ENCODE measurements at regions not wholly inside any gene's neighbourhood (a gene's known extent, or its start where the extent isn't known, plus 50 kb on each side); places are given as distances from the start of the nearest gene placed in this dataset.

- TF ChIP-seq CTBP1 (IDR thresholded peaks at IDR 0.05; ENCODE audit: borderline replicate concordance): no peak
- TF ChIP-seq FOXA1 (IDR thresholded peaks at IDR 0.05): no peak
- TF ChIP-seq FOXK2 (IDR thresholded peaks at IDR 0.05): no peak
- TF ChIP-seq PKNOX1 (IDR thresholded peaks at IDR 0.05): no peak
- no peak for DNase-seq (ENCODE audit: extremely low spot score)
- ChIA-PET CTCF (no interaction called here), POLR2A (no interaction called here)
Measured at GRCh38 chrX:44698357-44698756, 145.5 kb upstream of the DUSP21 start.

DNA sequence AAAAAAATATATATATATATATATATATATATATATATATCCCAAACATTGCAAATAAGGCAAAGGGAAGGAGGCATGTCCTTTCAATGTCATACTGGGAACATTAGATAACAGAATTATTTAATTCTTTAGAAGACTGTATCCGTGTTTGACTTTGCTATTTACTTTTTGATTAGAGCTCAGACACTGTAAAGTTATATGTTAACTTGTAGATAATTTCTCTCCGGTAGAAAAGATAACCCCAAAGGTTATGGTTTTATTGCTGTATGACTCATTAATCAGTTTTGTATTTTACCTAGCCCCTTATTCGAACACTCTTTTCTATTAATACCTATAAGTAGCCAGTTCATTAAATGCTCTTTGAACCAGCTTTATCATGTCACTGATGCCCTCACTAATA lies 150.6 kb upstream of the DUSP21 start:
- CTCF ChIA-PET: no interaction called here
- POLR2A ChIA-PET: no interaction called here
- no peak for DNase-seq (ENCODE audit: extremely low spot score)
- TF ChIP-seq ARNT (IDR thresholded peaks at IDR 0.05) (no peak), LEF1 (IDR thresholded peaks at IDR 0.05; ENCODE audit: borderline replicate concordance) (no peak), SUZ12 (IDR thresholded peaks at IDR 0.05) (no peak), L3MBTL2 (conservative IDR thresholded peaks at IDR 0.05) (no peak), ELF4 (IDR thresholded peaks at IDR 0.05) (no peak), FOXM1 (IDR thresholded peaks at IDR 0.05; ENCODE audit: borderline replicate concordance) (no peak), ZNF384 (IDR thresholded peaks at IDR 0.05) (no peak), FOXK2 (IDR thresholded peaks at IDR 0.05) (no peak), BHLHE40 (IDR thresholded peaks at IDR 0.05; ENCODE audit: borderline replicate concordance) (no peak), TARDBP (IDR thresholded peaks at IDR 0.05) (no peak), SP1 (IDR thresholded peaks at IDR 0.05) (no peak), CTBP1 (IDR thresholded peaks at IDR 0.05; ENCODE audit: borderline replicate concordance) (no peak), PKNOX1 (IDR thresholded peaks at IDR 0.05) (no peak), NFRKB (IDR thresholded peaks at IDR 0.05) (no peak), FOXA1 (IDR thresholded peaks at IDR 0.05) (no peak)

DNA sequence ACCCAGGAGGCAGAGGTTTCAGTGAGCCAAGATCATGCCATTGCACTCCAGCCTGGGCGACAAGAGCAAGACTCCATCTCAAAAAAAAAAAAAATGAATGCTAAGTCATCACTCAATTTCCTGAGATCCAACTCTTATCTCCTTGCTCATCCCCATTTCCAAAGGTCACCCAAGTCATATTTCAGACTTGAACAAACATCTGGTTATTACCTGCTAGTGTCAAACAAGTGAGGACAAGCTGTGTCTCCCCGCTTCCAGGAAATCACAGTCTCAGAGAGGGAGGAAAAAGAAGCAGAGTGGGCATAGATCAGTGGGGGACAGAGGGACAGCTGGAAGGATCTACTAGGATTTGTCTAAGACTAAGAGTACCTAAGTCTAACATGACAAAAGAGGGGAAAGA lies 147.5 kb upstream of the FUNDC1 start:
- ChIA-PET POLR2A (interaction anchor here (0.8 kb wide), 1 partner anchor 256 kb away, joined by 3 read pairs; no protein-coding TSS in a partner anchor), CTCF (no interaction called here)
- no peak for TF ChIP-seq PKNOX1 (IDR thresholded peaks at IDR 0.05)
- TF ChIP-seq TARDBP (IDR thresholded peaks at IDR 0.05): no peak
- no peak for TF ChIP-seq FOXM1 (IDR thresholded peaks at IDR 0.05; ENCODE audit: borderline replicate concordance)
- TF ChIP-seq ELF4 (IDR thresholded peaks at IDR 0.05): no peak
- TF ChIP-seq SUZ12 (IDR thresholded peaks at IDR 0.05): no peak
- TF ChIP-seq FOXA1 (IDR thresholded peaks at IDR 0.05): no peak
- TF ChIP-seq BHLHE40 (IDR thresholded peaks at IDR 0.05; ENCODE audit: borderline replicate concordance): no peak
- no peak for TF ChIP-seq CTBP1 (IDR thresholded peaks at IDR 0.05; ENCODE audit: borderline replicate concordance)
- no peak for DNase-seq (ENCODE audit: extremely low spot score)

DNA sequence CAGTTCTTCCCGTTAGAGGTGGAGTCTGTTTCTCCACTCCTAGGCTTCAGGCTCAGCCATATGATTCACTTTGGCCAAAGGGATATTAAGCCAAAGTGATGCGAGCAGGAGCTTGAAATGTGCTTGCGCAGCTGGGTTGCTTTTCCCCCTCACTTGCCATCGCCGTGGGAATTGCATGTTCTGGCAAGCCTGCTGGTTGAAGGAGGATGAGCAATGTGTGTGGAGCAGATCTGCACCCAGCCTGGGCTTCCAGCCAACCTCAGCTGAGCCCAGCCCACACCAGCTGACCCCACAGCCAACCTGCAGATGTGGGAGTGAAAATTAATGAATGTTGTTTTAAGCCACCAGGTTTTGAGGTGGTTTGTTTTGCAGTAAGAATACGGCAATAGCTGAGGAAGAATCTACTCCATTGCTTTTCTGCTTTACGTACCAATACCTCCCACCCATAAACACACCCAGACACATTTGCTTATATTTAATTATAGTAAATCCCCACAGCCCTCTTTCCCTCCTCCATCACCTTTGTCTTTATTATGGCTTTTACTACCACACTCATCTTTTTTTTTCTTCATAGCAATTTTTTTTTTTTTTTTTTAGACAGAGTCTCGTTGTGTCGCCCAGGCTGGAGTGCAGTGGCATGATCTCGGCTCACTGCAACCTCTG lies 132.8 kb upstream of the FUNDC1 start:
- peak; percentile 56 for DNase-seq (ENCODE audit: extremely low spot score)
- ChIA-PET CTCF (interaction anchor here (0.7 kb wide), 1 partner anchor 276 kb away, joined by 3 read pairs; no protein-coding TSS in a partner anchor), POLR2A (no interaction called here)
- TF ChIP-seq SP1 (IDR thresholded peaks at IDR 0.05) (no peak), NFRKB (IDR thresholded peaks at IDR 0.05) (no peak), HDGF (IDR thresholded peaks at IDR 0.05; ENCODE audit: borderline replicate concordance) (no peak), LEF1 (IDR thresholded peaks at IDR 0.05; ENCODE audit: borderline replicate concordance) (no peak), CTBP1 (IDR thresholded peaks at IDR 0.05; ENCODE audit: borderline replicate concordance) (no peak)

DNA sequence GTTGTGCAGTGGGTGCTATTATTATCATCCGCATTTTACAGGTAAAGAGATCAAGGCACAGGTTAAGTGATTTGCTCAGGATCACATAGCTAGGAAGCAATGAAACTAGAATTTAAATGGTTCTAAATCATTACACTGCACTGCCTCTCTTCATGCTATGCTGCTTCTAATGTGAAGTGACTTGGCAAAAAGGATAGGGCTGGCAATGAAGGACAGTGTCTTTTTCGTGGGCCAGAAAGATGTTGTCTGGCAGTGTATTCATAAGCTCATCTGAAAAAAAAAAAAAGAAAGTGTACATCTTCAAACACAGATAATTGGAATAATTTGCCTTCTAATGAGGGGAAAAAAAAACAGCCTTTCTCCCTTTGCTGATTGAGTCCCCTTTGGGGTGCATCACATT lies 132.2 kb upstream of the FUNDC1 start:
- TF ChIP-seq FOXA1 (IDR thresholded peaks at IDR 0.05) (no peak), HDGF (IDR thresholded peaks at IDR 0.05; ENCODE audit: borderline replicate concordance) (no peak), PKNOX1 (IDR thresholded peaks at IDR 0.05) (no peak), ARNT (IDR thresholded peaks at IDR 0.05) (no peak), L3MBTL2 (conservative IDR thresholded peaks at IDR 0.05) (no peak), BHLHE40 (IDR thresholded peaks at IDR 0.05; ENCODE audit: borderline replicate concordance) (no peak), SUZ12 (IDR thresholded peaks at IDR 0.05) (no peak), ZNF384 (IDR thresholded peaks at IDR 0.05) (no peak), FOXK2 (IDR thresholded peaks at IDR 0.05) (no peak), NFRKB (IDR thresholded peaks at IDR 0.05) (no peak), ELF4 (IDR thresholded peaks at IDR 0.05) (no peak), SP1 (IDR thresholded peaks at IDR 0.05) (no peak), CTBP1 (IDR thresholded peaks at IDR 0.05; ENCODE audit: borderline replicate concordance) (no peak), FOXM1 (IDR thresholded peaks at IDR 0.05; ENCODE audit: borderline replicate concordance) (no peak)
- DNase-seq (ENCODE audit: extremely low spot score): no peak
- POLR2A ChIA-PET: no interaction called here
- CTCF ChIA-PET: interaction anchor here (0.7 kb wide), 1 partner anchor 277 kb away, joined by 3 read pairs; no protein-coding TSS in a partner anchor

- POLR2A ChIA-PET: no interaction called here
- TF ChIP-seq CTBP1 (IDR thresholded peaks at IDR 0.05; ENCODE audit: borderline replicate concordance): no peak
- no peak for TF ChIP-seq ARNT (IDR thresholded peaks at IDR 0.05)
- no peak for TF ChIP-seq FOXK2 (IDR thresholded peaks at IDR 0.05)
- TF ChIP-seq FOXA1 (IDR thresholded peaks at IDR 0.05): no peak
- no peak for TF ChIP-seq NFRKB (IDR thresholded peaks at IDR 0.05)
- no peak for TF ChIP-seq L3MBTL2 (conservative IDR thresholded peaks at IDR 0.05)
- no peak for TF ChIP-seq SP1 (IDR thresholded peaks at IDR 0.05)
- no peak for TF ChIP-seq HDGF (IDR thresholded peaks at IDR 0.05; ENCODE audit: borderline replicate concordance)
- no peak for TF ChIP-seq SUZ12 (IDR thresholded peaks at IDR 0.05)
- DNase-seq (ENCODE audit: extremely low spot score): no peak
- CTCF ChIA-PET: no interaction called here
Measured at GRCh38 chrX:44669626-44670025, 127.0 kb upstream of the FUNDC1 start.

All from HEK293T (cell line).